Kidney tubule cell (primary cell): ENCODE measurements at regions not wholly inside any gene's neighbourhood (a gene's known extent, or its start where the extent isn't known, plus 50 kb on each side); places are given as distances from the start of the nearest gene placed in this dataset.

ENCODE experiments used
- DNase-seq: peaks from one replicate; pipeline ENCODE4 v3.0.0-alpha.2; 2018; ENCODE audit warnings: low spot score

GRCh38 chr15:31456354-31457060 lies 129.9 kb downstream of the KLF13 start:
- DNase-seq = no peak

GRCh38 chr15:31457161-31457560 lies 130.5 kb downstream of the KLF13 start:
- no peak for DNase-seq

DNA sequence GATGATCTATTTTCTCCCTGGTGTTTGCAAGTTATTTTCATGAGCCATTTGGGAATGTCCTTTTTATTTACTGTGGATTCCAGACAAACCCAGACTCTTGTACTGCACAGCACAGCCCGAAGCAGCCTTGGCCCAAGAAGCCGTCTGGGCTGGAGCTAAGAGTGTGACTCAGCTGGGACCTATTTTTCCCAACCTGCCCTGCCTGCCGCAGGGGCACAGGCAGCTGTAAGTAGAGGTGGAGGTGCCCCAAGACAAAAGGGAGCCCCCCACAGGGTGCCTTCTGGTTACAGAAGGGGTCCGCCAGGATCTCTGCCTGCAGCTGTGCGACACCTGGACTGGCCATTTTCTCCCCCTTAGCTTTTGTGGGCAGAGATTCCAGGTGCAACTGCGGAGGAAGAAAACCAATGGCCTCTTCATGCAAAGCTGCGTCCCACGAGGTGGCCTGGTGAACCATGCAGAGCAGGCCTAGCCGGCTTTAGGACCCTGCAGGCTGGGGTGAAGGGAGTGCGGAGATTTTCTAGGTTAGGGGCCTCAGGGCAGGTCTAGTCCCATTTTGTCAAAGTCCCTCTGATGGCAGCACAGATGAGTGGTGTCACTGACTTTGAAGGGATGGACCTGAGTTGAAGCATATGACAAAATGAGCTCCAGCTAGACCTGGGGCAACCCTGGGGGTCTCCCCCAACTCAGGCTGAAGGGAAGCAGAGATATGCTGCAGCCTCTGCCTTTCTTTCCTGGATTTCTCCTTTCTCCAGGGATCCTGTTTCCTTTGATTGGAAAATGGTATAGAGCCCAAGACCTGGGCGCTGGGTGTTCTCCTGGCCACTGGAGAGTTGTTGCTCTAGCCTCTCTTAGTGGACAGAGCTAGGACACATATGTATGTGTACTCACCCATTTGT lies 131.2 kb downstream of the KLF13 start:
- DNase-seq = peak; percentile 45

- DNase-seq = no peak
These were observed 132.2 kb downstream of the KLF13 start for GRCh38 chr15:31458596-31459399.

GRCh38 chr15:31459400-31459748 lies 132.7 kb downstream of the KLF13 start:
- no peak for DNase-seq

- no peak for DNase-seq
These were observed 134.7 kb downstream of the KLF13 start for GRCh38 chr15:31461375-31461774.

GRCh38 chr15:31461911-31462480 lies 135.4 kb downstream of the KLF13 start:
- DNase-seq = no peak

DNA sequence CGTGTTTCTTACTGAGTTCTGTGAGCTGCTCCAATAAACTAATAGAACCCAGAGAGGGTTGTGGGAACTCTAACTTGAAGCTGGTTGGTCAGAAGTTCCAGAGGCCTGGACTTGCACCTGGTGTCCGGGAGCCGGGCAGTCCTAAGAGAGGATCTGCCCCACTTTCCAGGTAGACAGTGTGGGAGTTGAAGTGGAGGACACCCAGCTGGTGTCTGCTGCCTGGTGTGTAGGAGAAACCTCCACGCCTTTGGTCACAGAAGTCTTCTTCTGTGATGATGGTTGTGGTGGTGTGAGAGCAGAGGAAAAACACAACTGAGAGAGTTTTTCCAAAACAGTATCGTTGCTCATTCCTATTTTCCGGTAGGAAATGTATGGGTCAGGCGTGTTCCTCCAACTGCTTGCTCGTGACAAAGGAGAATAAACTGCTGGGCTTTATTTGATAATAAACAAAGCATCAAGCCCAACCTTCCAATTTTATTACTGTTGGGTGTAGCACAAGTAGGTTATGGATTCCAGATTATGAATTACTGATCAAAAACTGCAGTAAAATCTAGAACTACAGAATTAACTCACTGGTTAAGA lies 137.0 kb downstream of the KLF13 start:
- no peak for DNase-seq

GRCh38 chr15:31464216-31465082 lies 137.8 kb downstream of the KLF13 start:
- DNase-seq = peak; percentile 53

DNA sequence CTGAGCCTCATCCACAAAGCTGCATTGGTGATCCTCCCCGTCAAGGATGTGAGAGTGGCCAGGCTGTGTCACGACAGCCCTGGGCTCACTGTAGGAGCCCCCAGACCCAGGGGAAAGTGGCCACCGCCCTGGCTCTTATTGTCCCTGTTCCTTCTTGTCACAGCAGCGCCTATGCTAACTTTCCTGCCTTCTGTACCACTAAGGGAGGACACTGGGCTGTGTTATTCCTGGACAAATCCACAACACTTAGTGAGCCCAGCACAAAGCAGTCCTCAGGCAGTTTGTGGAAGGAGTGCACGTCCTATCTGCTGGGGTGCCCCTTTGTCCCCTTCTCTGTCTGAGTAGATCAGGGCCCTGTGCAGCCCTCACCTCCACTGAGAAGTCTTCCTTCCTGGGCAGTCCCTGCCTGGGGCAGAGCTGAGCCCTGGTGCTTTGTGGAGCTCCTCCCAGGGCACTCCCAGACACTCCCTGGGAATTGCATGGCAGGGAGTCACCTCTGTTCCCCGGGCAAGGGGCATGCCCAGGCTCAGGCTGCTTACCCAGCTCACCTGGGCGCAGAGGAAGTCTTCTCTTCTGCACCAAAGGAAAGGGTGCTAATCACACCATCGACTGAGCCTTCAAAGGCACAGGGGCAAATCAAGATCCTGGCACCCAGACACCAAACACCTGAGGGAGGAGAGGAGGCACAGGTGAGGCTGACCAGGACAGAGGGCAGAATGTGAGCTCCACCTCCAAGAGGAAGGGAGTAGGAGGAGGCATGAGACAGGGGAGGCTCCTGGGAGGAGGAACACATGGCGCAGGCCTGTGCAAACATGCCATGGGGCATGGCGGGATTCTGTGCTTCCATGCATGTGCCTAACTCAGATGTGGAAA lies 138.7 kb downstream of the KLF13 start:
- peak; percentile 25 for DNase-seq

DNA sequence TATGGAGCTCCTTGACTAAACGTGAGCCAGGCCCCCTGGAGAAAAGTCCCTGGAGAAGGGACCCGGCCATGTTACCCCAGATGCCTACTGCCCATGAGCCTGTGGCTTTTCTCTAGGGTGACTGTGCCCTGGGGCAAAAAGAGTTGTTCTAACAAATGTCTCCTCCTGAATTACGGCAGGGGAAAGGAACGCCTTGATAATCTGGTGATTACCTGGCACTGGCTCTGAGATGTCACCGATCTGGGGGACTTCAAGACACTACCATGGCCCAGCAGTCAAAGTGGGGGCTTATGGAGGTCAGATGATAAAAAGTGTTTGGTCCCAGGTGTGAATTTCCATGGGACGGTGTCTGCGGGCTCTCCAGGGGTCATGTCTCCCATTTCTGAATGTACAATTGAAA lies 140.7 kb downstream of the KLF13 start:
- DNase-seq = no peak

GRCh38 chr15:31468911-31469785 lies 142.5 kb downstream of the KLF13 start:
- DNase-seq = no peak

GRCh38 chr15:31469786-31470525 lies 143.3 kb downstream of the KLF13 start:
- no peak for DNase-seq

GRCh38 chr15:31470756-31471155 lies 144.1 kb downstream of the KLF13 start:
- DNase-seq = no peak

GRCh38 chr15:31471731-31472430 lies 145.2 kb downstream of the KLF13 start:
- DNase-seq = peak; percentile 86

DNA sequence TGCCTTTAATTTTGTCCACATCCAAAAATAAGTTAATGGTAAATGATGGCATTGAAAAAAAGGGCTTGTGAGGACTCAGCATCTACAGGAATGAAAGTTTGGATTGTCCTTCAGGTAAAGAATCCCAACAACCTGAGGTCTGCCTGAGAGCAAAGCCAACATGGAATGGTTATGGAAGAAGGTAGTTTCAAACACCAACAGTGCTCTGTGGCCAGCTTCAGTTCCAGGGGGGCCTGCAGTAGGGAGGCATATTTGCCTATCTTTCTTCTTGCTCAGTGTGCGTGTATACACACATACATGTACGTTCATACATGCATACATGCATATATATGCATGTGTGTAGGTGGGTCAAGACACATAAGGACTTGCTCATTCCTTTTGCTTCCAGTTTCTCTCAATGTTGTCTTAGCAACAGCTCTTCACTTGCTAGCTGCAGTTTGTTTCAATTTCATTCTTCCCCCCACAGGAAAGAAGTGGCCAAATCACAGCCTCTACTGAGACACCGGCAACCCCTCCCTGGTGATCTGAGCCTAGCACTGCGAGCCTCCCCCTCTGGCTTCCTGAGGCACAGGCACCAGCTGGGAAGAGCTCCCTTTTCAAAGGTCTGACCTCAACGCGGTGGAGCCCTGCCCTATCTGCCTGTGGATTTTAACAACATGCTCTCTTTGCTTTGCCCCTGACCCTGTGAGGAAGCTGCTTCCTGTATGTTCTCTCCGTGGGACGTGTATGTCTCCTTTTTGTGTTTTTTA lies 146.2 kb downstream of the KLF13 start:
- DNase-seq = peak; percentile 37
